ENCODE measurements at regions not wholly inside any gene's neighbourhood (a gene's known extent, or its start where the extent isn't known, plus 50 kb on each side); places are given as distances from the start of the nearest gene placed in this dataset.

GRCh38 chr2:67213677-67214402 is 183.3 kb upstream of the ETAA1 start:
- TF ChIP-seq EZH2phosphoT487 (IDR thresholded peaks at IDR 0.05; ENCODE audit: low read length) (no peak), CTCF (IDR thresholded peaks at IDR 0.05; ENCODE audit: low read length) (no peak), EZH2 (optimal IDR thresholded peaks at IDR 0.05; ENCODE audit: low read depth, low read length) (no peak)
- Histone ChIP-seq H3K9ac (ENCODE audit: low read length) (no peak overlapping the region), H3K4me1 (ENCODE audit: low read length) (no peaks in the 10 kb centered on the region), H3K36me3 (replicated peaks; ENCODE audit: insufficient read depth, low read length) (no peaks in the 10 kb centered on the region), H3K27me3 (replicated peaks; ENCODE audit: insufficient read depth, low read length) (no peaks in the 10 kb centered on the region), H2AFZ (ENCODE audit: low read length) (no peak overlapping the region), H3K4me3 (ENCODE audit: low read length) (no peak overlapping the region), H3F3A (ENCODE audit: insufficient read depth, low read length) (no peaks in the 10 kb centered on the region), H3K9me3 (replicated peaks; ENCODE audit: insufficient read depth, low read length) (no peaks in the 10 kb centered on the region), H4K20me1 (ENCODE audit: insufficient read depth, low read length) (no peaks in the 10 kb centered on the region), H3K4me2 (ENCODE audit: low read depth, low read length) (no peak overlapping the region), H3K27ac (ENCODE audit: low read length) (no peak overlapping the region), H3K9me2 (replicated peaks; ENCODE audit: insufficient read depth, low read length) (no peaks in the 10 kb centered on the region), H3K79me2 (ENCODE audit: low read length) (no peaks in the 10 kb centered on the region)
- no peak for DNase-seq

GRCh38 chr2:67214585-67215185 is 182.4 kb upstream of the ETAA1 start:
- no peak overlapping the region for H3K27ac ChIP-seq (ENCODE audit: low read length)
- DNase-seq = no peak
- H3K79me2 ChIP-seq (ENCODE audit: low read length) = no peaks in the 10 kb centered on the region
- no peak overlapping the region for H3K4me2 ChIP-seq (ENCODE audit: low read depth, low read length)
- no peak overlapping the region for H2AFZ ChIP-seq (ENCODE audit: low read length)
- no peak for TF ChIP-seq EZH2phosphoT487 (IDR thresholded peaks at IDR 0.05; ENCODE audit: low read length)
- no peak for TF ChIP-seq CTCF (IDR thresholded peaks at IDR 0.05; ENCODE audit: low read length)
- TF ChIP-seq EZH2 (optimal IDR thresholded peaks at IDR 0.05; ENCODE audit: low read depth, low read length) = no peak
- no peaks in the 10 kb centered on the region for H3K36me3 ChIP-seq (replicated peaks; ENCODE audit: insufficient read depth, low read length)
- no peaks in the 10 kb centered on the region for H3K27me3 ChIP-seq (replicated peaks; ENCODE audit: insufficient read depth, low read length)
- no peak overlapping the region for H3K9ac ChIP-seq (ENCODE audit: low read length)
- H3K9me3 ChIP-seq (replicated peaks; ENCODE audit: insufficient read depth, low read length) = no peaks in the 10 kb centered on the region
- H3F3A ChIP-seq (ENCODE audit: insufficient read depth, low read length) = no peaks in the 10 kb centered on the region
- H4K20me1 ChIP-seq (ENCODE audit: insufficient read depth, low read length) = no peaks in the 10 kb centered on the region
- no peak overlapping the region for H3K4me3 ChIP-seq (ENCODE audit: low read length)
- no peaks in the 10 kb centered on the region for H3K9me2 ChIP-seq (replicated peaks; ENCODE audit: insufficient read depth, low read length)
- H3K4me1 ChIP-seq (ENCODE audit: low read length) = no peaks in the 10 kb centered on the region

- Histone ChIP-seq H3K9me2 (replicated peaks; ENCODE audit: insufficient read depth, low read length) (no peaks in the 10 kb centered on the region), H3K9ac (ENCODE audit: low read length) (no peak overlapping the region), H3K9me3 (replicated peaks; ENCODE audit: insufficient read depth, low read length) (no peaks in the 10 kb centered on the region), H3K27me3 (replicated peaks; ENCODE audit: insufficient read depth, low read length) (no peaks in the 10 kb centered on the region), H3F3A (ENCODE audit: insufficient read depth, low read length) (no peaks in the 10 kb centered on the region), H4K20me1 (ENCODE audit: insufficient read depth, low read length) (no peaks in the 10 kb centered on the region), H3K4me1 (ENCODE audit: low read length) (no peaks in the 10 kb centered on the region), H3K4me3 (ENCODE audit: low read length) (no peak overlapping the region), H3K4me2 (ENCODE audit: low read depth, low read length) (no peak overlapping the region), H3K36me3 (replicated peaks; ENCODE audit: insufficient read depth, low read length) (no peaks in the 10 kb centered on the region), H2AFZ (ENCODE audit: low read length) (no peak overlapping the region), H3K27ac (ENCODE audit: low read length) (no peak overlapping the region), H3K79me2 (ENCODE audit: low read length) (no peaks in the 10 kb centered on the region)
- DNase-seq = no peak
- TF ChIP-seq EZH2 (optimal IDR thresholded peaks at IDR 0.05; ENCODE audit: low read depth, low read length) = no peak
Observed at GRCh38 chr2:67215214-67216055, 181.7 kb upstream of the ETAA1 start.

Measured in MM.1S (cell line).